PFSK-1 (cell line): ENCODE measurements at regions not wholly inside any gene's neighbourhood (a gene's known extent, or its start where the extent isn't known, plus 50 kb on each side); places are given as distances from the start of the nearest gene placed in this dataset.

Experiments
- FOXP2 ChIP-seq: optimal IDR thresholded peaks from 2 replicates; pipeline ENCODE3; 2011; ENCODE audit warnings: borderline replicate concordance, control low read depth, inconsistent platforms; ENCODE audit not compliant: insufficient read depth; ENCODE audit errors: extremely low read length, extremely low read depth
- POLR2AphosphoS5 ChIP-seq: IDR thresholded peaks from 2 replicates; pipeline ENCODE4 v1.6.1; 2012; ENCODE audit warnings: low read depth, mild to moderate bottlenecking, control low read depth, low read length, moderate library complexity
- SIN3A ChIP-seq: IDR thresholded peaks from 2 replicates; pipeline ENCODE4 v1.6.1; 2012; ENCODE audit warnings: mild to moderate bottlenecking, low read length, moderate library complexity, borderline replicate concordance; ENCODE audit not compliant: insufficient read depth
- TAF1 ChIP-seq: IDR thresholded peaks from 2 replicates; pipeline ENCODE4 v1.6.1; 2012; ENCODE audit warnings: low read length, control low read depth, borderline replicate concordance; ENCODE audit not compliant: insufficient read depth

DNA sequence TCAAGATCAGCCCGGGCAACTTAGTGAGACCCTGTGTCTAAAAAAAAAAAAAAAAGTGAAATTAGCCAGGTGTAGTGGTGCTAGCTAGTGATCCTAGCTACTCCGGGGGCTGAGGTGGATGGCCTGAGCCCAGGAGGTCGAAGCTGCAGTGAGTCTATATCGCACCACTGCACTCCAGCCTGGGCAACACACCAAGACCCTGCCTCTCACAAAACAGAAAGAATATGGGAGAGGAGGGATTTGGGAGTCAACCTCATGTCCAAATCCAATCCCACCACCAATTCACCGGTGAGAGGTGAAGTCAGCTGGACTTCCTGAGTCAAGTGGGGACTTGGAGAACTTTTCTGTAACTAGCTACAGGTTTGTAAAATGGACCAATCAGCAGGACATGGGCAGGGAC is 80.5 kb upstream of the MFGE8 start:
- no peak for TF ChIP-seq POLR2AphosphoS5
- no peak for TF ChIP-seq SIN3A
- no peak for TF ChIP-seq TAF1
- TF ChIP-seq FOXP2 = no peak
